NB4 (cell line): ENCODE measurements at regions not wholly inside any gene's neighbourhood (a gene's known extent, or its start where the extent isn't known, plus 50 kb on each side); places are given as distances from the start of the nearest gene placed in this dataset.

ENCODE experiments used
- MAX ChIP-seq: IDR thresholded peaks from 2 replicates; pipeline ENCODE4 v1.6.1; 2011; ENCODE audit warnings: low read depth, low read length
- POLR2A ChIP-seq: IDR thresholded peaks from 2 replicates; pipeline ENCODE4 v1.6.1; 2011; ENCODE audit warnings: mild to moderate bottlenecking; ENCODE audit not compliant: insufficient read length; ENCODE audit errors: extremely low read depth

- no peak for TF ChIP-seq POLR2A
- no peak for TF ChIP-seq MAX
Observed at GRCh38 chr15:75112848-75113492, 88.7 kb upstream of the C15orf39 start.
